ENCODE measurements at regions not wholly inside any gene's neighbourhood (a gene's known extent, or its start where the extent isn't known, plus 50 kb on each side); places are given as distances from the start of the nearest gene placed in this dataset.

DNA sequence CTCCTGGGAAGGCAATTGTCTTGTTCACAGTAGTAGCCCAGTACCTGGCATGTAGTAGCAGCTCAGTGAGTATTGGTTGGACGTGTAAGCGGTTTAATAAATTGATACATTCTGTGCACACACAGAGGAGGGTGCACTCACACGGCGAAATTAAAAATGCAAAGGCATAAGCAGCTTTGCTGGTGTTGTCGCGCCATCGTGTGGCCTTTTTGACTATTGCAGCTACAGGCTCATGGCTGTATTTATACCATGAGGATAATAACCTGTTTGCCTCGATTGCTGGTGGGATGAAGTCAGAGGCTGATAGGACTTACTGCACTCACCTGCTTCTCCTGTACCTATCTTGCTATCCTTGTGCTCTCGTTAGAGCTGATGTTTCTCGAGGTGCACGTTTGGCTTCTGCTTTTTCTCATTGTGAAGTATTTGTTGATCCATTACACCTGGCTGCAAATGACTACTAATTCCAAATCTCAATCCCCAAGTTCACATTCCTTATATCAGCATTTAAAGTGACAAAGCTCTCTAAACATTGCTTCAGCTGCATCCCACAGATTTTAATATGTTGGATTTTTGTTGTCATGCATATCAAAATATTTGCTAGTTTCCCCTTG lies 61.5 kb downstream of the TBXT start:
- peak; percentile 80 for ATAC-seq (ENCODE audit: low FRiP score)
- TF ChIP-seq, protein P1, sequence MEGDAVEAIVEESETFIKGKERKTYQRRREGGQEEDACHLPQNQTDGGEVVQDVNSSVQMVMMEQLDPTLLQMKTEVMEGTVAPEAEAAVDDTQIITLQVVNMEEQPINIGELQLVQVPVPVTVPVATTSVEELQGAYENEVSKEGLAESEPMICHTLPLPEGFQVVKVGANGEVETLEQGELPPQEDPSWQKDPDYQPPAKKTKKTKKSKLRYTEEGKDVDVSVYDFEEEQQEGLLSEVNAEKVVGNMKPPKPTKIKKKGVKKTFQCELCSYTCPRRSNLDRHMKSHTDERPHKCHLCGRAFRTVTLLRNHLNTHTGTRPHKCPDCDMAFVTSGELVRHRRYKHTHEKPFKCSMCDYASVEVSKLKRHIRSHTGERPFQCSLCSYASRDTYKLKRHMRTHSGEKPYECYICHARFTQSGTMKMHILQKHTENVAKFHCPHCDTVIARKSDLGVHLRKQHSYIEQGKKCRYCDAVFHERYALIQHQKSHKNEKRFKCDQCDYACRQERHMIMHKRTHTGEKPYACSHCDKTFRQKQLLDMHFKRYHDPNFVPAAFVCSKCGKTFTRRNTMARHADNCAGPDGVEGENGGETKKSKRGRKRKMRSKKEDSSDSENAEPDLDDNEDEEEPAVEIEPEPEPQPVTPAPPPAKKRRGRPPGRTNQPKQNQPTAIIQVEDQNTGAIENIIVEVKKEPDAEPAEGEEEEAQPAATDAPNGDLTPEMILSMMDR (IDR thresholded peaks at IDR 0.05): peak in 1 of 3 donors; percentile 73
- DNase-seq (ENCODE audit: low spot score): peak; percentile 83

DNA sequence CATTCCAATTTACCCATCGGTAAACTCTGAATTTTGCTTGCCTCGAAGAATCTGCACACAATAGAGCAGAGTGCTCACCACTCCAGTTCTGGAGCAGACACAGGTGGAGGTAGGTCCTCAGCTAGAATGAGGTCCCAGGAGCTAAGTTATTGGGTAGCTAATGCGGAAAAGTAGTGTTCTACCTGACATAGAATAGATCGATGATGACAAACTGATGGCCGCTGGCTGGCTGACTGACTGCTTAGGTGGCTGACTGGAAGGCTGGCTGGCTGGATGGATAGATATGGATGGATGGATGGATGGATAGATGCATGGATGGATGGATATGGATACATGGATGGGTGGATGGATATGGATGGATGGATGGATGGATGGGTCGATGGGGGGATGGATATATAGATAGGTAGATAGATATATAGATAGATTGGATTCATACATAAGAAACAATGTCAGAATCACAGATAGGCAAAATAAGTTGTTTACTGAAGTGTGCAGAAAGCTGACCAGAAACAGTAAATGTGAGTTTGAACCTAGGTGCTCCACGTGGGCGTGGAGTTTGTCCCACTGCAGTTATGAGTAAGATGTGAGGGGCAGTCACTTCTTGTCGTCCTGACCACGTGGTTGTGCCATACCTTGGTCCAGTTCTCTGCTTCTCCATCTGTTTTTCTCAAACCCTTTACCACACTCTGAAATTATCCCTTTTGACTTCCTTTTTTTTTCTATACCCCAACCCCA lies 62.1 kb downstream of the TBXT start:
- DNase-seq (ENCODE audit: low spot score) (no peak), ATAC-seq (ENCODE audit: low FRiP score) (no peak)
- TF ChIP-seq, protein P1 (IDR thresholded peaks at IDR 0.05): no peak

DNA sequence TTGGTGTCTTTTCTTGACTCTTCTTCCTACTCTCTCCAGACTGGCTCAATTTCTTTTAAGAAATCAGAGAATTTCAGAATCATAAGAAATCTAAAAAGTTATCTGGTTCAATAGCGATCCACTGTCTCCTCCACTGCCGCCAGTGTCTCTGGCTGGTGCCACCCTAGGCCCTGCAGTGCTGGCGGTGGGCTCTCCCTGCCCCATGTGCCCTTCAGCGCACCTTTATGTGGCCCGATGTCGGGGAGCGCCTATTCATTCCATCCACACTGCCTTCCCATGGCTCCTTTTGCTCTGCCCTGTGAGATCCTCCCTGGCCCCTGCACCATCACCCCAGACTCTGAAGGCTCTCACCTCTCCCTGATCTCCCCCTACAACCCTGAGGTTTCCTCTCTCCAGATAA lies 62.8 kb downstream of the TBXT start:
- ATAC-seq (ENCODE audit: low FRiP score) (no peak), DNase-seq (ENCODE audit: low spot score) (no peak)
- TF ChIP-seq, protein P1 (IDR thresholded peaks at IDR 0.05): no peak

DNA sequence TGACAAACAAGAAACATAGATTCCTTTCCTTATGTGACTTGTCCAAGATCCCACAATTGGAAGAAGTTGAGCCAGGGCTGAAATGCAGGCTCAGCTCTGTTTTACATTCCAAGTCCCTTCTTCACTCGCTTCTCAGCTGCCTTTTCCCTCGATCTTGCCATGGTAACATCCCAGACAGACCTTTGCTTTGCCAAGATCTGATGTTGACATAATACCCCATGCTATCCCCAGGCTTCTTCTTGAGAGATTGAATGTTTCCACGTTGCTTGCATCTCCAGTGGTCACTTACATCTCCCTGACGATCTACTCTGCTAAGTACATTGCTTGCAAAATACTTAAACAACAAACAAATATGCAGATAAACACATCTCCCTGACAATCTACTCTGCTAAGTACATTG lies 63.5 kb downstream of the TBXT start:
- DNase-seq (ENCODE audit: low spot score): no peak

DNA sequence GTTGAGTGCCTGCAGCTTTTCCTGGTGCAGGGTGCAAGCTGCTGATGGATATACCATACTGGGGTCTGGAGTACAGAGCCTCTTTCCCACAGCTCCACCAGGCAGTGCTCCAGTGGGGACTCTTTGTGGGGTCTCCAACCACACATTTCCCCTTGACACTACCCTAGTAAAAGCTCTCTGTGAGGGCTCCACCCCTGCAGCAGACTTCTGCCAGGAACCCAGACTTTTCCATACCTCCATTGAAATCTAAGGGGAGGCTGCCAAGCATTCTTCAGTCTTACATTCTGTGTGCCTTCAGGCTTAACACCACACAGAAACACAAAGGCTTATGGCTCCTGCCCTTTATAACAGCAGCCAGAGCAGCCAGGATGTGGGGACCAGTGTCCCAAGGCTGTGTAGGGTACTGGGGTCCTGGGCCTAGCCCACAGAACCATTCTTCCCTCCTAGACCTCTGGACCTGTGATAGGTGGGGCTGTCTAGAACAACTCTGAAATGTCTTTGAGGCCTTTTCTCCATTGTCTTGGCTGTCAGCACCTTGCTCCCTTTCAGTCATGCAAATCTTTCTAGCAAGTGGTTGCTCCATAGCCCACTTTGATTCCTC lies 65.7 kb downstream of the TBXT start:
- DNase-seq (ENCODE audit: low spot score) (no peak), ATAC-seq (ENCODE audit: low FRiP score) (no peak)
- TF ChIP-seq, protein P1 (IDR thresholded peaks at IDR 0.05): no peak

More for the DNA sequence above, 63.5 kb downstream of the TBXT start:
- ATAC-seq (ENCODE audit: low FRiP score): no peak
- TF ChIP-seq, protein P1 (IDR thresholded peaks at IDR 0.05): no peak

DNA sequence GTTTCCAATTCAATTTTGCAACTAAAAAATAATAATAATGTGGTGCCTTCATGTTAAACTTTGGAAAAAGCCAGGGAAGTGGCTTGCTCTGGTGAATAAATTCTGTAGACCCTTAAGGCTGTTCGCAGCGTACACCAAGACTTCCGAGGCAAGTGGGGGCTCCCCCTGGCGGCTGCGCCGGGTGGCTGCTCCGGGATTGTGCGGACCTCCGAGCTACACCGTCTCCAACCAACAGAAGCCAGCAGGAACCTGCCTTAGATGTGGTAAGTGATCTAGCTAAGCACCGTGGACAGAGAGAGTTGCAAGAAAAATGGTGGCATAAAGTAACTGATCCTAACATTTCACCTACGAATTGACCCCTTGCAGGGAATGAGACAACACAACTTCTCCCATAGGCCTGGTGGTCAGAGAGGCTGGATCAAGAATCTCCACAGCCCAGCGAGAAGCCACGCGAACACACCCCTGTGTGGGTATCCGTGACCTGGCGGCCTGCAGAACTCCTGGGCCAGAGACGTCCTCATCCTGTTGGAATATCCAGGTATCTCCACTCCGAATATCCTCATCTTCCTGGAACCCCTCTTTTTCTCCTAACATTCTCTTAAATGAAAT lies 69.6 kb downstream of the TBXT start:
- ATAC-seq (ENCODE audit: low FRiP score): peak; percentile 93

More for the DNA sequence above, 69.6 kb downstream of the TBXT start:
- TF ChIP-seq, protein P1 (IDR thresholded peaks at IDR 0.05): peak in 1 of 3 donors; percentile 62
- peak; percentile 64 for DNase-seq (ENCODE audit: low spot score)

Data from omental fat pad (tissue), 3 donors.